Esophagus (tissue), 2 donors: ENCODE measurements at regions not wholly inside any gene's neighbourhood (a gene's known extent, or its start where the extent isn't known, plus 50 kb on each side); places are given as distances from the start of the nearest gene placed in this dataset.

Source experiments
- H3K27ac ChIP-seq, 2 donors: one replicate each; pipeline ENCODE4 v1.5.1; 2013; ENCODE audit warnings: low read depth in 2 of 2, mild to moderate bottlenecking in 2 of 2, inconsistent platforms in 1 of 2, low read length in 1 of 2, moderate library complexity in 1 of 2
- H3K27me3 ChIP-seq, 2 donors: one replicate each; pipeline ENCODE4 v1.6.1; 2013; ENCODE audit warnings: low read length in 2 of 2, control low read depth in 1 of 2, mild to moderate bottlenecking in 1 of 2; ENCODE audit not compliant: insufficient read depth in 2 of 2, control insufficient read depth in 1 of 2
- H3K36me3 ChIP-seq, 2 donors: one replicate each; pipeline ENCODE4 v1.6.1; 2013; ENCODE audit warnings: low read length in 1 of 2; ENCODE audit not compliant: control insufficient read depth in 2 of 2, insufficient read depth in 2 of 2
- H3K4me1 ChIP-seq, 2 donors: one replicate each; pipeline ENCODE4 v1.6.1; 2013; ENCODE audit warnings: low read length in 1 of 2; ENCODE audit not compliant: control insufficient read depth in 2 of 2, insufficient read depth in 2 of 2
- H3K4me3 ChIP-seq, 2 donors: one replicate each; pipeline ENCODE4 v1.5.1; 2013; ENCODE audit warnings: low read length in 2 of 2, mild to moderate bottlenecking in 2 of 2, low read depth in 1 of 2, moderate library complexity in 1 of 2
- H3K9me3 ChIP-seq, 2 donors: one replicate each; pipeline ENCODE4 v1.6.1; 2013; ENCODE audit warnings: mild to moderate bottlenecking in 2 of 2, low read depth in 1 of 2, low read length in 1 of 2, moderate library complexity in 1 of 2; ENCODE audit not compliant: control insufficient read depth in 2 of 2, insufficient read depth in 1 of 2
- WGBS, 2 donors: extraction: QIAGEN DNeasy Blood & Tissue Kit; methylation state at CpG; one replicate each; pipeline ENCODE4 v1.1.7; 2013; 5-methylcytosine and 5-hydroxymethylcytosine counted together
- donor health status: healthy with polysubstance abuse.
- donor health status: Bipolar disorder and iron deficiency.

GRCh38 chr2:45337481-45337880 is 273.6 kb downstream of the SRBD1 start:
- H3K27ac ChIP-seq, result no peak overlapping the region
- no peak overlapping the region for H3K4me3 ChIP-seq
- H3K4me1 ChIP-seq, result no peaks in the 10 kb centered on the region
- WGBS, 2 donors, result 71 to 73% methylated on average over 3 of the region's 3 CpGs
- H3K36me3 ChIP-seq, result no peaks in the 10 kb centered on the region
- H3K27me3 ChIP-seq, result no peaks in the 10 kb centered on the region
- no peaks in the 10 kb centered on the region for H3K9me3 ChIP-seq

GRCh38 chr2:45334205-45334604 is 276.9 kb downstream of the SRBD1 start:
- H3K9me3 ChIP-seq, result no peaks in the 10 kb centered on the region
- no peak overlapping the region for H3K27ac ChIP-seq
- no peak overlapping the region for H3K4me3 ChIP-seq
- H3K27me3 ChIP-seq, result no peaks in the 10 kb centered on the region
- no peaks in the 10 kb centered on the region for H3K36me3 ChIP-seq
- no peaks in the 10 kb centered on the region for H3K4me1 ChIP-seq
- WGBS, 2 donors, result 95% methylated on average over 17 of the region's 17 CpGs

DNA sequence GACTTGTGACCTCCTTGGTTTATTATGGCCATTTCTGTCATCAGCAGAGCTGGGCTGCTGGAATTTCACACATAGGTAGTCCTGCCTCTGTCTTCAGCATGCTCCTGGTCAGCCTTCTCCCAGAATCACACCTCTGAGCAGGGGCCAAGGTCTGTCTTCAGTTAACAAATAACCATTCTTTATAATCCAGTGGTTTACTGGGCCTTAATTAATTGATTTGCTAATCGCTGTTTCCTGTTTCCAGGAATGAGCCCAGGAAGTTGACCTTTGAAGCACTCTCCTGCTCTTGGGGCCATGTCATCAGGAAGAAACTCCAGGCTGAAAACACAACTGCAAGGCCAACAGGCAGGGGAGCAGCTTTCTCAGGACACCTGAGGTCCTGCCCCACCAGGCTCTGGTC is 278.5 kb downstream of the SRBD1 start:
- Histone ChIP-seq H3K9me3 (no peaks in the 10 kb centered on the region), H3K27ac (no peak overlapping the region)
- WGBS, 2 donors, result 84 to 89% methylated on average over 1 of the region's 1 CpG

GRCh38 chr2:45332094-45332493 is 279.0 kb downstream of the SRBD1 start:
- Histone ChIP-seq H3K27ac (no peak overlapping the region), H3K9me3 (no peaks in the 10 kb centered on the region), H3K27me3 (no peaks in the 10 kb centered on the region), H3K4me3 (no peak overlapping the region), H3K4me1 (no peaks in the 10 kb centered on the region), H3K36me3 (no peaks in the 10 kb centered on the region)

More for the DNA sequence above, 278.5 kb downstream of the SRBD1 start:
- Histone ChIP-seq H3K4me1 (no peaks in the 10 kb centered on the region), H3K4me3 (no peak overlapping the region), H3K27me3 (no peaks in the 10 kb centered on the region), H3K36me3 (no peaks in the 10 kb centered on the region)

DNA sequence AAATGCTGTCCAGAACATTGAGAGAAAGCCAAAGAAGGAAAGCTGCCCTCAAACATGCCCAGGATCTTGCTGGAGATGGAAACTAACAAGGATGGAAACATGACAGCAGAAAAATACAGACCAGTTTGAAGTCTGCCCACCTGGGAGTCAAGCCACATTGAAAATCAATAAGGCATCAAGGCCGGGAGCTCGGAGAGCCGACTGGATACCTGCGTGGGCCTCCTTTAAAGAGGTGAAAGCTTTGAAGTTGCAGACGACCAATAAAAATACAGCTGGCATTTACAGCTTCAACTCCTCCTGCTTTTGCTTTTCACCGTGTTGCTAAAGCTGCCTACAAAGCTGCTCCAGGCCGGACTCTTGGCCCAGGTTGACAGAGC is 279.7 kb downstream of the SRBD1 start:
- Histone ChIP-seq H3K4me1 (no peaks in the 10 kb centered on the region), H3K27ac (no peak overlapping the region), H3K36me3 (no peaks in the 10 kb centered on the region), H3K9me3 (no peaks in the 10 kb centered on the region), H3K27me3 (no peaks in the 10 kb centered on the region), H3K4me3 (no peak overlapping the region)
- 74 to 86% methylated on average over 7 of the region's 7 CpGs for WGBS, 2 donors

GRCh38 chr2:45330637-45331409 is 280.2 kb downstream of the SRBD1 start:
- no peaks in the 10 kb centered on the region for H3K4me1 ChIP-seq
- H3K36me3 ChIP-seq, result no peaks in the 10 kb centered on the region
- H3K27me3 ChIP-seq, result no peaks in the 10 kb centered on the region
- H3K27ac ChIP-seq, result no peak overlapping the region
- 61 to 71% methylated on average over 8 of the region's 8 CpGs for WGBS, 2 donors
- no peaks in the 10 kb centered on the region for H3K9me3 ChIP-seq
- no peak overlapping the region for H3K4me3 ChIP-seq

DNA sequence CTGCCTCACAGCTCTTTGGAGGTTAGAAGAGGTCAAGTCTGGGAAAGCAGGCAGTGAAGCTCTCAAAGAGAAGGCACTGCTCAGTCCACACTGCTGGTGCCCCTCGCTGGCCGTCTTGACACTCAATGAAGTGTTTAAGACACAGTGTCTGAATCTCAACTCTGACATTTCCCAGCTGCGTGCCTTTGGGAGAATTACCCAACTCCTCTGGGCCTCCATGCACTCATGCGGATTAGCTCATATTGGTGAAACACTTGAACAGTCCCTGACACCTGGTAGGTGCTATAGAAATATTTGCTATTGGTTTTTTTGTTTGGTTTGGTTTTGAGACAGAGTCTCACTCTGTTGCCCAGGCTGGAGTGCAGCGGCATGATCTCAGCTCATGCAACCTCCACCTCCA is 281.0 kb downstream of the SRBD1 start:
- Histone ChIP-seq H3K36me3 (no peaks in the 10 kb centered on the region), H3K4me3 (no peak overlapping the region), H3K27me3 (no peaks in the 10 kb centered on the region), H3K9me3 (no peaks in the 10 kb centered on the region), H3K4me1 (no peaks in the 10 kb centered on the region), H3K27ac (no peak overlapping the region)
- WGBS, 2 donors, result 92% methylated on average over 5 of the region's 5 CpGs

- Histone ChIP-seq H3K4me1 (no peaks in the 10 kb centered on the region), H3K36me3 (no peaks in the 10 kb centered on the region), H3K9me3 (no peaks in the 10 kb centered on the region), H3K27me3 (no peaks in the 10 kb centered on the region), H3K27ac (no peak overlapping the region), H3K4me3 (no peak overlapping the region)
- WGBS, 2 donors, result 72 to 76% methylated on average over 7 of the region's 7 CpGs
Observed at GRCh38 chr2:45329045-45329677, 281.9 kb downstream of the SRBD1 start.

DNA sequence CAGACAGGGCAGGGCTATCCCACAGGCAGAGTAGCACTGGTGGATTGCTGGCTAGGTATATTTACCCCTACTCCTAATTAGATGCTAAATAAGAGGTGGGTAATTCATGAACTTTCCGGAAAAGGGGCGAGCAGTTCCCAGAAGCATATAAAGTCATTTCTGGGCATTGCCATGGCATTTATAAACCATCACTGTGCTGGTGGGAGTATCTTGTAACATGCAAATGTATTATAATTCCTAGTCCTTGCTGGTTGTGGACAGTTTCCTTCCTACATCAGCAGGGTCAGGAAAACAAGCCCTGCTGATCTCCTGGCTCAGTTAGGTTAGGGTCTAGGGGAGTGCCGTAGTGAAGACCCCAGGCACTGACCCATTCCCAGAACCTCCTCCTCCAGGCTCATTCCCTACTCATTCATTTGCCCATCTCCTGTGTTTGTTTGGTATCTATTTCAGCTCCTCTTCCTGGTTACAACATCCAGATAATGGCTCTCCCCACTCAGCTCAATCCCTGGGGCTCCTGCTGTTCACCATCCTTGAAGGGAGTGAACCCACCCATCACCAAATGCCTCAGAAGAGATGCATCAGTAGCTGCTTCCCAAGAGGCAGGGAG is 282.7 kb downstream of the SRBD1 start:
- H3K27ac ChIP-seq, result no peak overlapping the region

DNA sequence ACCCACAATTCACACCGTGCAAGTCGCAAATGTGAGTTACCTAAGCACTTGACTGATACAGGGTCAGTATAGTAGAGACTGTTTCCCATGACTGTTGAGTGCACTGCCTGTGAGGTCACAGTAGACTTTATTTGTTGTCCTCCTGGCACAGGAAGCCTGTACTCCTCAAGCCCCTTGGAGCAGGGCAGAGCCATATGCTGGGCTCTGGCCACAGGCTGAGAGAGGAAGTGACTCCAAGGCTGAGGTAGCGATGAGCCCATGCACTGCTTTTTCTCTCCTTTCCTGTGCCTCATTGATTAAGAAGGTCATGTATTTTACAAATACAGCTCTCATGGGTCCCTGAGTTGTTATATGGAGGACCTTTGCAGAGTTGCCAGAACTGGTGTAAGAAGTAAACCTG is 287.7 kb downstream of the SRBD1 start:
- H3K9me3 ChIP-seq, result no peaks in the 10 kb centered on the region
- 89 to 96% methylated on average over 3 of the region's 3 CpGs for WGBS, 2 donors
- no peaks in the 10 kb centered on the region for H3K4me1 ChIP-seq

More for the DNA sequence above, 282.7 kb downstream of the SRBD1 start:
- no peak overlapping the region for H3K4me3 ChIP-seq
- 81 to 92% methylated on average over 3 of the region's 3 CpGs for WGBS, 2 donors
- H3K9me3 ChIP-seq, result no peaks in the 10 kb centered on the region
- H3K36me3 ChIP-seq, result no peaks in the 10 kb centered on the region
- no peaks in the 10 kb centered on the region for H3K27me3 ChIP-seq
- H3K4me1 ChIP-seq, result no peaks in the 10 kb centered on the region

More for the DNA sequence above, 287.7 kb downstream of the SRBD1 start:
- Histone ChIP-seq H3K4me3 (no peak overlapping the region), H3K27ac (no peak overlapping the region), H3K36me3 (no peaks in the 10 kb centered on the region), H3K27me3 (peaks cover 0 to 4% of the 10 kb centered on the region in 2 donors)
